ENCODE measurements at regions not wholly inside any gene's neighbourhood (a gene's known extent, or its start where the extent isn't known, plus 50 kb on each side); places are given as distances from the start of the nearest gene placed in this dataset.

DNA sequence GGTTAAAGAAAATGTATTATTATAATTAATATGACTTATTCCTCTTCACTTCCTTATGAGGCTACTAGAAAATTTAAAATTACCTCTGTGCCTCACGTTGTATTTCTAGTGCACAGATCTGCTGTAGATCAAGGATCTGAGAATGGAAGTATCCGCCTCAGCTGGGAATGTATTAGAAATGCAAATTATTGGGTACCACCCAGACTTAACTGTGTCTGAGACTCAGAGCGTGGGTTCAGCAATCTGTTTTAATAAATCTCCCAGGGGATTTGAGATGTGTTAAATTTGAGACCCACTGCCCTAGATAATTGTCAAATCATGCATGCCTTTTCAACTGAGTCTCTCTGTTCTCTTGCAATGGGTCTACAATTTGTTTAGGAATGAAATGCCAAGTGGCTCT is 658.0 kb upstream of the NOX3 start:
- TF ChIP-seq POLR2A (IDR thresholded peaks at IDR 0.05) = no peak
- TF ChIP-seq, protein P1, sequence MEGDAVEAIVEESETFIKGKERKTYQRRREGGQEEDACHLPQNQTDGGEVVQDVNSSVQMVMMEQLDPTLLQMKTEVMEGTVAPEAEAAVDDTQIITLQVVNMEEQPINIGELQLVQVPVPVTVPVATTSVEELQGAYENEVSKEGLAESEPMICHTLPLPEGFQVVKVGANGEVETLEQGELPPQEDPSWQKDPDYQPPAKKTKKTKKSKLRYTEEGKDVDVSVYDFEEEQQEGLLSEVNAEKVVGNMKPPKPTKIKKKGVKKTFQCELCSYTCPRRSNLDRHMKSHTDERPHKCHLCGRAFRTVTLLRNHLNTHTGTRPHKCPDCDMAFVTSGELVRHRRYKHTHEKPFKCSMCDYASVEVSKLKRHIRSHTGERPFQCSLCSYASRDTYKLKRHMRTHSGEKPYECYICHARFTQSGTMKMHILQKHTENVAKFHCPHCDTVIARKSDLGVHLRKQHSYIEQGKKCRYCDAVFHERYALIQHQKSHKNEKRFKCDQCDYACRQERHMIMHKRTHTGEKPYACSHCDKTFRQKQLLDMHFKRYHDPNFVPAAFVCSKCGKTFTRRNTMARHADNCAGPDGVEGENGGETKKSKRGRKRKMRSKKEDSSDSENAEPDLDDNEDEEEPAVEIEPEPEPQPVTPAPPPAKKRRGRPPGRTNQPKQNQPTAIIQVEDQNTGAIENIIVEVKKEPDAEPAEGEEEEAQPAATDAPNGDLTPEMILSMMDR (IDR thresholded peaks at IDR 0.05) = no peak
